ENCODE measurements at regions not wholly inside any gene's neighbourhood (a gene's known extent, or its start where the extent isn't known, plus 50 kb on each side); places are given as distances from the start of the nearest gene placed in this dataset.

GRCh38 chr6:14194976-14195375 lies 77.4 kb downstream of the CD83 start:
- Histone ChIP-seq H3K36me3 (ENCODE audit: control insufficient read depth, insufficient read depth, low read length) (no peaks in the 10 kb centered on the region), H3K4me3 (ENCODE audit: low read depth in 2 of 2, low read length in 2 of 2) (no peak overlapping the region), H3K27ac (ENCODE audit: low read length) (no peak overlapping the region), H3K27me3 (ENCODE audit: control insufficient read depth, insufficient read depth, low read length) (peaks cover 13% of the 10 kb centered on the region), H3K9me3 (ENCODE audit: control insufficient read depth, insufficient read depth, low read depth, low read length) (no peaks in the 10 kb centered on the region), H3K4me1 (ENCODE audit: control insufficient read depth, insufficient read depth, low read length) (no peaks in the 10 kb centered on the region)
- TF ChIP-seq SIN3A (IDR thresholded peaks at IDR 0.05; ENCODE audit: borderline replicate concordance, insufficient read depth, low read depth, low read length) (no peak), TCF7L2 (IDR thresholded peaks at IDR 0.05; ENCODE audit: low read depth, low read length) (no peak), CTCF (IDR thresholded peaks at IDR 0.05) (no peak), POLR2AphosphoS5 (IDR thresholded peaks at IDR 0.05; ENCODE audit: low read depth, low read length) (no peak), REST (IDR thresholded peaks at IDR 0.05; ENCODE audit: insufficient read depth in 1 of 2, low read depth in 2 of 2, low read length in 1 of 2) (no peak)
- ATAC-seq (no peak), DNase-seq (ENCODE audit: low read depth, low spot score) (no peak)
- in situ Hi-C loops (cut with HindIII; ENCODE audit: low pct_unique_long_range_greater_than_20kb, low sequenced_read_pairs) (no loop called here), intact Hi-C loops (cut with micrococcal nuclease; ENCODE audit: unreplicated experiment) (no loop called here)
- ChIA-PET CTCF (no interaction called here), POLR2A (no interaction called here)
- no TSS peak for BruUV-seq (replicated peaks)

GRCh38 chr6:14196026-14196425 lies 78.5 kb downstream of the CD83 start:
- Histone ChIP-seq H3K27me3 (ENCODE audit: control insufficient read depth, insufficient read depth, low read length) (peaks cover 10% of the 10 kb centered on the region), H3K9me3 (ENCODE audit: control insufficient read depth, insufficient read depth, low read depth, low read length) (no peaks in the 10 kb centered on the region), H3K36me3 (ENCODE audit: control insufficient read depth, insufficient read depth, low read length) (no peaks in the 10 kb centered on the region), H3K4me1 (ENCODE audit: control insufficient read depth, insufficient read depth, low read length) (no peaks in the 10 kb centered on the region), H3K4me3 (ENCODE audit: low read depth in 2 of 2, low read length in 2 of 2) (no peak overlapping the region), H3K27ac (ENCODE audit: low read length) (no peak overlapping the region)
- ChIA-PET POLR2A (no interaction called here), CTCF (interaction anchor here (0.7 kb wide), 1 partner anchor 12 kb away, joined by 5 read pairs; no protein-coding TSS in a partner anchor)
- in situ Hi-C loops (cut with HindIII; ENCODE audit: low pct_unique_long_range_greater_than_20kb, low sequenced_read_pairs) (no loop called here), intact Hi-C loops (cut with micrococcal nuclease; ENCODE audit: unreplicated experiment) (no loop called here)
- TF ChIP-seq CTCF (IDR thresholded peaks at IDR 0.05) (no peak), POLR2AphosphoS5 (IDR thresholded peaks at IDR 0.05; ENCODE audit: low read depth, low read length) (no peak), REST (IDR thresholded peaks at IDR 0.05; ENCODE audit: insufficient read depth in 1 of 2, low read depth in 2 of 2, low read length in 1 of 2) (no peak), TCF7L2 (IDR thresholded peaks at IDR 0.05; ENCODE audit: low read depth, low read length) (no peak), SIN3A (IDR thresholded peaks at IDR 0.05; ENCODE audit: borderline replicate concordance, insufficient read depth, low read depth, low read length) (no peak)
- DNase-seq (ENCODE audit: low read depth, low spot score) (no peak), ATAC-seq (no peak)
- no TSS peak for BruUV-seq (replicated peaks)
